IgD-negative memory B cell (primary cell): ENCODE measurements at regions not wholly inside any gene's neighbourhood (a gene's known extent, or its start where the extent isn't known, plus 50 kb on each side); places are given as distances from the start of the nearest gene placed in this dataset.
A peak's percentile ranks its signal among the peaks of the same experiment; 100 is the strongest.

Experiments used
- H3K27ac Mint-ChIP-seq, 3 donors: one replicate each; pipeline ENCODE4 v1.8.0; 2020 to 2022; ENCODE audit warnings: mild to moderate bottlenecking in 3 of 3, mixed read lengths in 3 of 3, moderate library complexity in 1 of 3
- H3K27me3 Mint-ChIP-seq: one replicate; pipeline ENCODE4 v1.8.0; 2021; ENCODE audit warnings: mixed read lengths
- H3K36me3 Mint-ChIP-seq: one replicate; pipeline ENCODE4 v1.8.0; 2020; ENCODE audit warnings: mild to moderate bottlenecking, mixed read lengths
- H3K4me1 Mint-ChIP-seq, 3 donors: one replicate each; pipeline ENCODE4 v1.8.0; 2020 to 2022; ENCODE audit warnings: mixed read lengths in 3 of 3, mild to moderate bottlenecking in 1 of 3
- H3K4me3 Mint-ChIP-seq, 4 donors: one replicate each; pipeline ENCODE4 v1.8.0; 2020 to 2022; ENCODE audit warnings: mild to moderate bottlenecking in 4 of 4, mixed read lengths in 4 of 4, moderate library complexity in 3 of 4
- H3K9me3 Mint-ChIP-seq, 3 donors: one replicate each; pipeline ENCODE4 v1.8.0; 2020 to 2021; ENCODE audit warnings: mixed read lengths in 3 of 3, mild to moderate bottlenecking in 1 of 3

DNA sequence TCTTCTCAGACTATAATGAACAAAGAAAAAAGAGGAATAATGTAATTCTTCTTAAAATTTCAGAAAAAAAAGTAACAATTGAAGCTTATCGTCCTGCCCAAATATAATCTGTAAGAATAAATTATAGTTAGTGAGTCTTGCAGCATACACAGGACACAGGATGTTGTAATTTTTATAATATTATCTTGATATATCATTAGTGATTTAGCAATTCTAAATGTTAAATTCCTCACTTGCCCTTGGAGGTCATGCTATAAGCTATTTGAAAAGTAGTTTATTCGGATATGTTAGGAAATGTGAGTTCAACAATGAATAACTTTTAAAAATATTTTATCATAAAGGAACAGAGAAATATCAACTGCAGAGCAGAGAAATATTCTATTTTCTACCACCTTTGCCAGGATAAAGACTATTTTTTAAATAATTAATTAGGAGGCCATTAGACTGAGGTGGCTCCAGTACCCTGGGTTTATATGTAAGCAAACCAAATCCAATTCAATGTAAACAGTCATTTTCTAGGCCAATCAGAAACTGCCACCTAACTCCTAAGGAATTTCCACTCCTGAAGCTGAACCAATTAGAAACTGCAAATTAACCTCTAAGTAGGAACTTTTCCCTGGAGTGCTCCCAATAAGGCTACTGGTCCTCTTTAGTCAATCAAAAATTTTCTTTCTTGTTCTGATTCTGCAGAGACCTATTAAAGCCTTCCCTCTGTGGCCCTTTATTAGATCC lies 1109.3 kb downstream of the ROBO2 start:
- H3K4me1 Mint-ChIP-seq, result no peaks in the 10 kb centered on the region
- peaks cover 6 to 9% (median 7%) of the 10 kb centered on the region in 3 donors for H3K9me3 Mint-ChIP-seq

DNA sequence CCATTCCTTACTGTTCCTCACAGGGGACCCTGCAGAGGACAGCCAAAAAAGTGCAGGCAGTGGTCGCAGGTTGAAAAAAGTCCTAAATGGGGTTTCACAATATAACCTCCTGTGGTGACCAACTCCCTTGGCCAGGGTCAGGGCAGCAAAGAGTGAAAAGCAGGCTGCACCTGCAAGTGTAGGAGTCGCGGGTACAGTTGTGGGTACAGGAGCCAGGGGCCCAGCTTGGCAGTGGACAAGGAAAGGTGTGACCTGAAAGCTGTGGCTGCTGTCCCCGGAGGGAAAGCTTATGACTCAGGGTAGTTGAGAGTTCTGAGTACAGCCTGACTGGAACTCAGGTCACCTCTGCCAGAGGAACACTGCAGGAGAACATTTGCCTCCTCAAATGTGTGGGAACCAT lies 1114.1 kb downstream of the ROBO2 start:
- Mint-ChIP-seq H3K36me3 (no peaks in the 10 kb centered on the region), H3K27me3 (no peaks in the 10 kb centered on the region), H3K4me1 (no peaks in the 10 kb centered on the region), H3K27ac (no peak overlapping the region), H3K4me3 (no peak overlapping the region), H3K9me3 (peaks cover 0 to 5% (median 0%) of the 10 kb centered on the region in 3 donors)

More for the DNA sequence above, 1109.3 kb downstream of the ROBO2 start:
- H3K27ac Mint-ChIP-seq, result no peak overlapping the region
- no peak overlapping the region for H3K4me3 Mint-ChIP-seq
- no peaks in the 10 kb centered on the region for H3K27me3 Mint-ChIP-seq
- no peaks in the 10 kb centered on the region for H3K36me3 Mint-ChIP-seq

DNA sequence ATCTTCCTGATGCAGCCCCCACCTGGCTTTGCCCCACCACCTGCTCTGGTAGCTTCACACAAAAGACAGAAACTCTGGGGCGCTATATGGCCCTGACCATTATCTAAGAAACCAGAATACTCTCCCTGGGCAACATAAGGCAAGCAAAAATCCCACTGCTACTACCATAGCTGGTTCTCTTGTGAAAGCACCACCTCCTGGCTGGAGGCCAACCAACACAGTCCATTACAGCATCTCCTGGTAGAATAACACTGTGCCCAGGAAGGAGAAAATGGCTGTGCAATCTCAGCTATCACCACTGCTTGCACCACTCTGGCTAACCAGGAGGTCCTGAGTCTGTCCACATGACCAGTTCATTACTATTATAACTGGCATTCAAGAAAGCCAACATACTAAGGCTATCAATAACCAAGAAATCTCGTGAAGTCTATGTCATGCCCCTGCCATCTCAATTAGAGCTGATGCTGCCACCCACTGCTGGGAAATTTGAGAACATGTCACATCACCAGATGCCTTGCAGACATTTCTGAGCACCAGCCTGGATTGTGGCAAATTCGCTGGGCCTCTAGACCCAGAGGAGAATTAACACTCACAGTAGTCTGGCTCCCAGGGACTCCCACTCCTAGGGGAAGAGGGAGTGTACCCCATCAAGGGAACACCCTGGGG lies 1114.8 kb downstream of the ROBO2 start:
- no peak overlapping the region for H3K27ac Mint-ChIP-seq
- no peak overlapping the region for H3K4me3 Mint-ChIP-seq
- no peaks in the 10 kb centered on the region for H3K36me3 Mint-ChIP-seq
- peaks cover 0 to 5% (median 0%) of the 10 kb centered on the region in 3 donors for H3K9me3 Mint-ChIP-seq
- no peaks in the 10 kb centered on the region for H3K27me3 Mint-ChIP-seq
- H3K4me1 Mint-ChIP-seq, result no peaks in the 10 kb centered on the region

- H3K9me3 Mint-ChIP-seq, result no peaks in the 10 kb centered on the region
- no peak overlapping the region for H3K4me3 Mint-ChIP-seq
- H3K36me3 Mint-ChIP-seq, result no peaks in the 10 kb centered on the region
Measured at GRCh38 chr3:78161736-78162135, 1121.8 kb downstream of the ROBO2 start.

GRCh38 chr3:78163379-78163778 lies 1123.5 kb downstream of the ROBO2 start:
- Mint-ChIP-seq H3K4me3 (no peak overlapping the region), H3K27me3 (no peaks in the 10 kb centered on the region), H3K9me3 (no peaks in the 10 kb centered on the region), H3K27ac (no peak overlapping the region), H3K4me1 (no peaks in the 10 kb centered on the region), H3K36me3 (no peaks in the 10 kb centered on the region)

More at GRCh38 chr3:78161736-78162135, 1121.8 kb downstream of the ROBO2 start:
- H3K27ac Mint-ChIP-seq, result no peak overlapping the region
- no peaks in the 10 kb centered on the region for H3K4me1 Mint-ChIP-seq
- H3K27me3 Mint-ChIP-seq, result no peaks in the 10 kb centered on the region

DNA sequence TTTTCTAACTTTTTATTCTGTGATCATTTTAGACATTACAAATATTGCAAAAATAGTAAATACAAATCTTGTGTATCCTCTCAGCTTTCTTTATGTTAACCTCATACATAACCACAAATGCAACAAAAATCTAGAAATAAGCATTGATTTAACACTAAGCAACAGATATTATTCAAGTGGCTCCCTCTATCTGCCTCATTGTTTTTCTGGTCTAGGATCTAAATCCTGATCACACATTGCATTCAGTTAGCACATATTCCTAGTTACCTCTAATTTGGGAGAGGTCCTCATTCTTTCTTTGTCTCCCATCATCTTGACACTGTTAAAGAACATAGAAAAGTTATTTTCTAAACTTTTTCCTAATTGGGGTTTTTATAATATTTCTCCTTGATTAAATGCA lies 1126.0 kb downstream of the ROBO2 start:
- Mint-ChIP-seq H3K36me3 (no peaks in the 10 kb centered on the region), H3K9me3 (peaks cover 0 to 5% (median 2%) of the 10 kb centered on the region in 3 donors), H3K27me3 (no peaks in the 10 kb centered on the region), H3K27ac (no peak overlapping the region), H3K4me1 (no peaks in the 10 kb centered on the region), H3K4me3 (no peak overlapping the region)

DNA sequence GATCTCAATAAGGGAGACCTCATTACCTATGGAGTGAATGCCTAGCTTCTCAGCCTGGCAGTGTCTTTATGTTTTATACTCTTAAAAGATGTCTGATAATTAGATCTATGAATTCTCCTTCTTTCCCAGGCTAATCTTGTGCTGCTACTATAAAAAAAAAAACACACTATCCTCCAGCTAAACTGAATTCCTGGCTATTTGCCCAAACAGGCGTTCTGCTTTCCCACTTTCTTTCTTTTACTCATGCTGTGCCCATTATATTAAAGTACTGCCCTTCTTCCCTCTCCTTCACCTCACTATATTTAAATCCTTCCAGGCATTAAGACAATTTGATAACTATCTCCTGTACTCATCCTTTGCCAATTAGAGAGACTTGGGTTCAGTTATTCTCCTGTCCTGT lies 1134.9 kb downstream of the ROBO2 start:
- no peak overlapping the region for H3K4me3 Mint-ChIP-seq
- H3K27me3 Mint-ChIP-seq, result no peaks in the 10 kb centered on the region
- no peak overlapping the region for H3K27ac Mint-ChIP-seq
- no peaks in the 10 kb centered on the region for H3K4me1 Mint-ChIP-seq
- no peaks in the 10 kb centered on the region for H3K9me3 Mint-ChIP-seq
- no peaks in the 10 kb centered on the region for H3K36me3 Mint-ChIP-seq

- H3K9me3 Mint-ChIP-seq, result peaks cover 0 to 3% (median 0%) of the 10 kb centered on the region in 3 donors
- no peak overlapping the region for H3K4me3 Mint-ChIP-seq
- H3K27me3 Mint-ChIP-seq, result no peaks in the 10 kb centered on the region
- no peaks in the 10 kb centered on the region for H3K4me1 Mint-ChIP-seq
- no peaks in the 10 kb centered on the region for H3K36me3 Mint-ChIP-seq
- H3K27ac Mint-ChIP-seq, result no peak overlapping the region
Measured at GRCh38 chr3:78176869-78177268, 1137.0 kb downstream of the ROBO2 start.

DNA sequence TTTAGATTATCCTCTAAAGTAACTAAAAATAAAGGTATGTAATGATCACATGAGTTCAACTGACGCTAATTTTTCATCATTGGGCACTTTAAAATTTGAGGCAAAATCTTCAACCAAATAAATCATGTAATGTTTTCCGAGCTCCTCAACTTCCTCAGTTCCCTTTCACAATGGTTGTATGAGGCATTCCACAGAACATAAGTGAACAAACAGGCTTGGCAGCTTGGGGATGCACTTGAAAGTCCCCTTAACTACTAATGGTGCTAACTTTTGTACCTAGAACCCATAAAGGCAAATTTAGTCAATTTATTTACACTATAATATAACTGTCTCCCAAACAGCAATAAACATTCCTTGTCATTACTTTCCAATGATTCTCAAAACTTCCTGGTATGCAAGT lies 1137.9 kb downstream of the ROBO2 start:
- Mint-ChIP-seq H3K9me3 (peaks cover 0 to 7% (median 0%) of the 10 kb centered on the region in 3 donors), H3K4me3 (no peak overlapping the region), H3K36me3 (no peaks in the 10 kb centered on the region), H3K4me1 (no peaks in the 10 kb centered on the region), H3K27me3 (no peaks in the 10 kb centered on the region), H3K27ac (no peak overlapping the region)

DNA sequence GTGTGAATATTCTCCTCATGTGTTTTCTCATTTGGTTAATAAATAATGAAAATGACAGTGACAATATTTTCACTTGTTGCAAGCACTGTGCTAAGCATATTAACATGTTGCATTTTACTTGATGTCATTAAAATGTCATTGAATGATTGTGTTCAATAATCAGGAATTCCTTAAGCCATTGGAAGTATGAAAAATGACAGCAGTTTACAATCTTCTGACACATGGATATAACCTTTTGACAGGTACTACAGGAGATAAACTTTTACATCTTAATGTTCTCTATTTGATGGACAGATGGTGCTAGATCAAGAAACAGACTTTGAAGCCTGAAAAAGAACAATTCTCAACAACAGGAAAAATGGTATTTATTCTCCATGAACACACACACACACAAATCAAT lies 1138.3 kb downstream of the ROBO2 start:
- Mint-ChIP-seq H3K27me3 (no peaks in the 10 kb centered on the region), H3K4me1 (no peaks in the 10 kb centered on the region), H3K27ac (no peak overlapping the region), H3K4me3 (no peak overlapping the region), H3K9me3 (peaks cover 0 to 7% (median 0%) of the 10 kb centered on the region in 3 donors), H3K36me3 (no peaks in the 10 kb centered on the region)

- Mint-ChIP-seq H3K4me1 (no peaks in the 10 kb centered on the region), H3K9me3 (peaks cover 0 to 7% (median 0%) of the 10 kb centered on the region in 3 donors), H3K27ac (no peak overlapping the region), H3K4me3 (no peak overlapping the region), H3K27me3 (no peaks in the 10 kb centered on the region), H3K36me3 (no peaks in the 10 kb centered on the region)
Measured at GRCh38 chr3:78178740-78179363, 1139.0 kb downstream of the ROBO2 start.

GRCh38 chr3:78183906-78184599 lies 1144.2 kb downstream of the ROBO2 start:
- Mint-ChIP-seq H3K4me3 (peak overlapping the region in 1 of 4 donors; percentile 28), H3K27me3 (no peaks in the 10 kb centered on the region), H3K36me3 (no peaks in the 10 kb centered on the region), H3K27ac (no peak overlapping the region), H3K9me3 (peaks cover 0 to 7% (median 2%) of the 10 kb centered on the region in 3 donors), H3K4me1 (no peaks in the 10 kb centered on the region)

DNA sequence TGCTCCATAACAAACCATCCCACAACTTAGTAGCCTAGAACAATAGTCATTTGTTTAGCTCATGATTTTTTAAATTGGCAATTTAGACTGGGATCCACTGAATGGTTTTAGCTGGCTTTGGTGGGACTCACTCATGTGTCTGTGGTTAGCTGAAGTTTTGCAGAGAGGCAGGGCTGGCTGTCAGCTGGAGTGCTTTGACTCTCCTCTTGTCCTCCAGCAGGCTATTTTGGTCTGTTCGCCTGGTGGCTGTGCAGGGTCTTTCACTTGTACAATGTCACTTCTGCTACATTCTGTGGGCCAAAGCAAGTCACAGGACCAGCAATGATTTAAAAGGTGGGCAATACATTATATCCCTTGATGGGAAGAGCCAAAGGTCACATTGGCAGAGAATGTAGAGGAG lies 1146.5 kb downstream of the ROBO2 start:
- peaks cover 3 to 15% (median 9%) of the 10 kb centered on the region in 3 donors for H3K9me3 Mint-ChIP-seq
- H3K27ac Mint-ChIP-seq, result no peak overlapping the region
- no peaks in the 10 kb centered on the region for H3K36me3 Mint-ChIP-seq
- no peaks in the 10 kb centered on the region for H3K4me1 Mint-ChIP-seq
- no peaks in the 10 kb centered on the region for H3K27me3 Mint-ChIP-seq
- no peak overlapping the region for H3K4me3 Mint-ChIP-seq

DNA sequence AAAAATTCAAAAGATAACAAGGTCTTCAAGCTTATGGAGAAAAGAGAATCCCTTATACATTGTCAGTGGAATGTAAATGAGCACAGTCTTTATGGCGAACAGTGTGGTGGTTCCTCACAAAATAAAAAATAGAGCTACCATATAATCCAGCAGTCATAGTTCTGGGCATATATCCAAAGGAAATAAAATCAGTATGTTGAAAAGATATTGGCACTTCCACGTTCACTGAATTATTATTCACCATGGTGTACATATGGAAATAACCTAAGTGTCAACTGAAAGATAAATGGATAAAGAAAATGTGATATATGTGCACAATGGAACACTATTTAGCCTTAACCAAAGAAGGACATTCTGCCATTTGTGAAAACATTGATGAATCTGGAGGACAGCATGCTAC lies 1161.2 kb downstream of the ROBO2 start:
- H3K4me1 Mint-ChIP-seq, result no peaks in the 10 kb centered on the region
- H3K27ac Mint-ChIP-seq, result no peak overlapping the region
- H3K36me3 Mint-ChIP-seq, result no peaks in the 10 kb centered on the region
- H3K9me3 Mint-ChIP-seq, result peaks cover 0 to 3% (median 0%) of the 10 kb centered on the region in 3 donors
- no peaks in the 10 kb centered on the region for H3K27me3 Mint-ChIP-seq
- H3K4me3 Mint-ChIP-seq, result no peak overlapping the region

DNA sequence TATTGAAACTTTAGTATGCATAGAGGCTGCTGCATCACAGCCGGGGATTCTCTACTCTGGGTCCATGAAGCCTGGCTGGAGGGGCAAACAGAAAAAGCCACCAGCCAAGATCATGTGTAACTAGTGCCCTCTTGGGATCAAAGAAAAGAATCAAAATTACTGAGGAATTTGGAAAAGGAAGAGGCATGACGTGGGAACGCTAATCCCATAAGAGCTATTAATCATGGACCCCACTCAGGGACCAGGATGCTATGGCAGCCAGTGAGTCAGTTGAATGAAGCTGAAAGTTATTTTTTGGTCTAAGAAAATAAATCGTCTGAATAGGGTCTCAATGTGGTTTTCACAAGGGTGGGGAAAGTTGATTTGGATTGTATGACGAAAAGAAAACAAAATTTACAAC lies 1165.1 kb downstream of the ROBO2 start:
- no peaks in the 10 kb centered on the region for H3K36me3 Mint-ChIP-seq
- no peak overlapping the region for H3K4me3 Mint-ChIP-seq
- H3K27me3 Mint-ChIP-seq, result no peaks in the 10 kb centered on the region
- H3K4me1 Mint-ChIP-seq, result no peaks in the 10 kb centered on the region
- no peak overlapping the region for H3K27ac Mint-ChIP-seq
- peaks cover 0 to 4% (median 2%) of the 10 kb centered on the region in 3 donors for H3K9me3 Mint-ChIP-seq
